Right lobe of liver (tissue), 4 donors: ENCODE measurements at regions not wholly inside any gene's neighbourhood (a gene's known extent, or its start where the extent isn't known, plus 50 kb on each side); places are given as distances from the start of the nearest gene placed in this dataset.

Experiments
- CTCF ChIP-seq, 4 donors: fragments of 200-600 bp in 3 of 4; fragments of 450-650 bp in 1 of 4; IDR thresholded peaks; one replicate each; pipeline versions ENCODE4 v1.5.1 to v1.8.0; 2016 to 2022; ENCODE audit warnings: antibody characterized with exemption in 4 of 4, mild to moderate bottlenecking in 2 of 4
- POLR2A ChIP-seq: fragments of 450-650 bp; IDR thresholded peaks from one replicate; pipeline ENCODE4 v1.6.1; 2017; ENCODE audit warnings: antibody characterized with exemption, mild to moderate bottlenecking
- donor health status: DM: no; HTN: no; CAD: no.
- donor health status: DM: no; HTN: no; CAD: no.
- donor health status: DM: no; HTN: yes; CAD: no.

DNA sequence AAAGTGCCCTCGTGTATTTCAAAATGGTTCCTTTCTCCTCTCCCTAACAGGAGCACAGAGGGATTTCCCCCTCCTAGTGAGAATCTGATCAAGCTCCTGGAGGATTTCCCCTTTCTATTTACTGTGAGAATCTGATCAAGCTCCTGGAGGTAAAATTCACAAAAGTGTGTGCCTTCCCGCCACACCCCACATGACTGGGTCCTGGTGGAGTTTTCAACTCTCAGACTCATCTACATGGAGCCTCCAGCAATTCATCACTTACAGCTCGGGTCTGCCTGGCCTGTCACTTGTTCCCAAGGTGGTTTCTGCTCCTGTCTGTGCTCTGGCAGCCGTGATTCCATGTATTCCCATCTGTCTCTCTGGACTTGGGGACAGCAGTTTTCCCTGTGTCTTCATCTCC, 590.7 kb downstream of the FBXO15 start:
- no peak for TF ChIP-seq POLR2A
- no peak for TF ChIP-seq CTCF (IDR thresholded peaks at IDR 0.05)
